Spleen (tissue), 7 donors: ENCODE measurements at regions not wholly inside any gene's neighbourhood (a gene's known extent, or its start where the extent isn't known, plus 50 kb on each side); places are given as distances from the start of the nearest gene placed in this dataset.

Source experiments
- POLR2A ChIP-seq, 3 donors: fragments of 450-650 bp; IDR thresholded peaks; one replicate each; pipeline ENCODE4 v1.5.1; 2017; ENCODE audit warnings: antibody characterized with exemption in 3 of 3, mild to moderate bottlenecking in 1 of 3
- POLR2AphosphoS5 ChIP-seq, 3 donors: sonication (generic); formaldehyde crosslinking; IDR thresholded peaks; one replicate each; pipeline ENCODE4 v1.5.1; 2017; ENCODE audit warnings: antibody characterized with exemption in 3 of 3
- TF ChIP-seq, protein P1 (sequence below), 11 experiments: fragments of 200-600 bp in 7 of 11; fragments of 450-650 bp in 4 of 11; sonication (generic) in 4 of 11; IDR thresholded peaks in 8 of 11; conservative IDR thresholded peaks in 3 of 11; 1 replicate in 7 of 11; 2 replicates in 4 of 11; pipeline versions ENCODE4 v1.4.0 to v1.8.0; 2016 to 2021; ENCODE audit warnings: antibody characterized with exemption in 11 of 11, inconsistent platforms in 4 of 11, mild to moderate bottlenecking in 1 of 11
- donor health status: DM: no; HTN: no; CAD: no; lungs with moderate emphysema.
- donor health status: DM: no; HTN: no; CAD: no.
- donor health status: DM: no; HTN: no; CAD: no.

DNA sequence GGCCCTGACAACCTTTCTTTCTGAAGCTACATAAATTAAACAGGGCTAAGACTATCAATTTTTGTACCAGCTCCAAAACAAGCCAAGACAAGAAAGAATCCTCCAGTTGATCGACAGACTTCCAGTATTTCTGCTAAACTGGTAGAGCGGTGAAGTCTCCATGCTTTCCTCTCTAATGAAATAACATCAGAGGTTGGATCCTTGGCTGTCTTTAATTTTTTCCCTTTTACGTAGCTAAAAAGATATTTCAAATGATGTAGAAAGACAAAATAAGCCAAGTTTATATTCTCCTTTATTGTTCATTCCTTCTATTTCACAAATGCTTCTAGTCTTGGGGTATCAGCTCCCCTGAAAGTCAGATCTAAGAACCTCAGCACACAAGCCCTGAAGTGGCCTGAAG is 434.9 kb downstream of the NFIB start:
- TF ChIP-seq, protein P1, sequence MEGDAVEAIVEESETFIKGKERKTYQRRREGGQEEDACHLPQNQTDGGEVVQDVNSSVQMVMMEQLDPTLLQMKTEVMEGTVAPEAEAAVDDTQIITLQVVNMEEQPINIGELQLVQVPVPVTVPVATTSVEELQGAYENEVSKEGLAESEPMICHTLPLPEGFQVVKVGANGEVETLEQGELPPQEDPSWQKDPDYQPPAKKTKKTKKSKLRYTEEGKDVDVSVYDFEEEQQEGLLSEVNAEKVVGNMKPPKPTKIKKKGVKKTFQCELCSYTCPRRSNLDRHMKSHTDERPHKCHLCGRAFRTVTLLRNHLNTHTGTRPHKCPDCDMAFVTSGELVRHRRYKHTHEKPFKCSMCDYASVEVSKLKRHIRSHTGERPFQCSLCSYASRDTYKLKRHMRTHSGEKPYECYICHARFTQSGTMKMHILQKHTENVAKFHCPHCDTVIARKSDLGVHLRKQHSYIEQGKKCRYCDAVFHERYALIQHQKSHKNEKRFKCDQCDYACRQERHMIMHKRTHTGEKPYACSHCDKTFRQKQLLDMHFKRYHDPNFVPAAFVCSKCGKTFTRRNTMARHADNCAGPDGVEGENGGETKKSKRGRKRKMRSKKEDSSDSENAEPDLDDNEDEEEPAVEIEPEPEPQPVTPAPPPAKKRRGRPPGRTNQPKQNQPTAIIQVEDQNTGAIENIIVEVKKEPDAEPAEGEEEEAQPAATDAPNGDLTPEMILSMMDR (IDR thresholded peaks at IDR 0.05 in 8 of 11, conservative IDR thresholded peaks at IDR 0.05 in 3 of 11) = no peak
- TF ChIP-seq POLR2AphosphoS5 (IDR thresholded peaks at IDR 0.05) (no peak), POLR2A (IDR thresholded peaks at IDR 0.05) (no peak)
